Uterus (tissue), 3 donors: ENCODE measurements at regions not wholly inside any gene's neighbourhood (a gene's known extent, or its start where the extent isn't known, plus 50 kb on each side); places are given as distances from the start of the nearest gene placed in this dataset.

Experiments
- DNase-seq, 2 donors: peaks; one replicate each; pipeline ENCODE4 v3.0.0-alpha.2; 2019 to 2020
- H3K27ac ChIP-seq, 2 donors: fragments of 200-600 bp; sonication (generic); 1 replicate in 1 of 2; 2 replicates in 1 of 2; pipeline ENCODE4 v1.5.1; 2016 to 2018
- H3K27me3 ChIP-seq, 2 donors: fragments of 200-600 bp; sonication (generic); one replicate each; pipeline ENCODE4 v1.5.1; 2018 to 2019; ENCODE audit warnings: control low read depth in 1 of 2
- H3K36me3 ChIP-seq, 2 donors: fragments of 200-600 bp; sonication (generic); one replicate each; pipeline ENCODE4 v1.5.1; 2019; ENCODE audit warnings: control low read depth in 1 of 2
- H3K4me1 ChIP-seq, 2 donors: fragments of 200-600 bp; sonication (generic); one replicate each; pipeline ENCODE4 v1.5.1; 2018 to 2019; ENCODE audit warnings: control low read depth in 1 of 2
- H3K4me3 ChIP-seq, 2 donors: fragments of 200-600 bp; sonication (generic); 1 replicate in 1 of 2; 2 replicates in 1 of 2; pipeline ENCODE4 v1.5.1; 2018 to 2019; ENCODE audit warnings: mild to moderate bottlenecking in 1 of 2
- H3K9me3 ChIP-seq, 2 donors: fragments of 200-600 bp; sonication (generic); one replicate each; pipeline ENCODE4 v1.5.1; 2019; ENCODE audit warnings: control low read depth in 1 of 2
- CTCF ChIP-seq, 4 experiments: fragments of 200-600 bp in 2 of 4; fragments of 450-650 bp in 2 of 4; sonication (generic) in 2 of 4; IDR thresholded peaks; one replicate each; pipeline ENCODE4 v1.5.1; 2016 to 2019; ENCODE audit warnings: antibody characterized with exemption in 4 of 4, mild to moderate bottlenecking in 2 of 4, moderate library complexity in 1 of 4
- POLR2A ChIP-seq, 2 donors: fragments of 450-650 bp; IDR thresholded peaks; one replicate each; pipeline ENCODE4 v1.6.1; 2016; ENCODE audit warnings: antibody characterized with exemption in 2 of 2, mild to moderate bottlenecking in 1 of 2, moderate library complexity in 1 of 2
- intact Hi-C: fragments of 100-400 bp; cut with DNase I; formaldehyde crosslinking; loops from one replicate; pipeline ENCODE4 v1.15.1; 2023; ENCODE audit warnings: low total_unique reads
- donor health status: DM: yes; HTN: yes; CAD: no.

- Histone ChIP-seq H3K27ac (no peak overlapping the region), H3K4me1 (no peaks in the 10 kb centered on the region), H3K36me3 (no peaks in the 10 kb centered on the region), H3K27me3 (no peaks in the 10 kb centered on the region), H3K9me3 (no peaks in the 10 kb centered on the region), H3K4me3 (no peak overlapping the region)
- no peak for DNase-seq
- intact Hi-C loops = no loop called here
- no peak for TF ChIP-seq POLR2A (IDR thresholded peaks at IDR 0.05)
- TF ChIP-seq CTCF (IDR thresholded peaks at IDR 0.05) = no peak
These were observed 165.0 kb upstream of the MTNR1B start for GRCh38 chr11:92804388-92804966.

GRCh38 chr11:92808022-92808421 is 161.4 kb upstream of the MTNR1B start:
- no peak overlapping the region for H3K4me3 ChIP-seq
- no peaks in the 10 kb centered on the region for H3K36me3 ChIP-seq
- no peak for DNase-seq
- no peaks in the 10 kb centered on the region for H3K27me3 ChIP-seq
- no peaks in the 10 kb centered on the region for H3K4me1 ChIP-seq
- intact Hi-C loops = no loop called here
- TF ChIP-seq POLR2A (IDR thresholded peaks at IDR 0.05) (no peak), CTCF (IDR thresholded peaks at IDR 0.05) (no peak)
- no peaks in the 10 kb centered on the region for H3K9me3 ChIP-seq
- H3K27ac ChIP-seq = no peak overlapping the region

GRCh38 chr11:92810423-92811064 is 158.9 kb upstream of the MTNR1B start:
- no peaks in the 10 kb centered on the region for H3K27me3 ChIP-seq
- no peaks in the 10 kb centered on the region for H3K4me1 ChIP-seq
- H3K4me3 ChIP-seq = no peak overlapping the region
- no peaks in the 10 kb centered on the region for H3K9me3 ChIP-seq
- intact Hi-C loops = no loop called here
- no peak for DNase-seq
- H3K27ac ChIP-seq = no peak overlapping the region
- H3K36me3 ChIP-seq = no peaks in the 10 kb centered on the region
- TF ChIP-seq CTCF (IDR thresholded peaks at IDR 0.05) = no peak
- TF ChIP-seq POLR2A (IDR thresholded peaks at IDR 0.05) = no peak

DNA sequence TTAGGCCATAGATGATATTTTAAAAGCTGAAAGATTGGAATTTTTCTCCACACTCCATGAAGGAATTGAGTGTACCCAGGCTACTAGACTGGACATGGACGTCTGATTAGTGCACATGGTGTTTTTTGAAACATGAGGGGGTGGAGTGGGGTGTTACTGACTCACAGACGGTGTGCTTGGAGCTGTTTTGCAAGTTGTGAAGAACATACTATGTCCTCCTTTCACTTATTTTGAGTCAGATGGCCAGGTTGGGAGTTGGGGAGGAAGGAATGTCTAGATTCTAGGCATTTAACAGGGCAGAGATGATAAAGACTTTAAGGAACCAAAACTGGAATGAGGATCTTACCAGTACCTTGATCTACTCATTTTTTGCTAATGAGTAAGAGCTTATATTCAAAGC is 158.1 kb upstream of the MTNR1B start:
- no peak overlapping the region for H3K4me3 ChIP-seq
- H3K9me3 ChIP-seq = no peaks in the 10 kb centered on the region
- no peaks in the 10 kb centered on the region for H3K36me3 ChIP-seq
- intact Hi-C loops = no loop called here
- H3K4me1 ChIP-seq = no peaks in the 10 kb centered on the region
- no peak for DNase-seq
- no peaks in the 10 kb centered on the region for H3K27me3 ChIP-seq
- H3K27ac ChIP-seq = no peak overlapping the region
- TF ChIP-seq CTCF (IDR thresholded peaks at IDR 0.05) = no peak
- no peak for TF ChIP-seq POLR2A (IDR thresholded peaks at IDR 0.05)

GRCh38 chr11:92812841-92813240 is 156.6 kb upstream of the MTNR1B start:
- H3K9me3 ChIP-seq = no peaks in the 10 kb centered on the region
- intact Hi-C loops = no loop called here
- no peak overlapping the region for H3K27ac ChIP-seq
- DNase-seq = no peak
- no peak for TF ChIP-seq POLR2A (IDR thresholded peaks at IDR 0.05)
- no peak for TF ChIP-seq CTCF (IDR thresholded peaks at IDR 0.05)
- H3K4me3 ChIP-seq = no peak overlapping the region
- no peaks in the 10 kb centered on the region for H3K36me3 ChIP-seq
- no peaks in the 10 kb centered on the region for H3K4me1 ChIP-seq
- no peaks in the 10 kb centered on the region for H3K27me3 ChIP-seq
